IPS DF 4.7 (cell line): ENCODE measurements at regions not wholly inside any gene's neighbourhood (a gene's known extent, or its start where the extent isn't known, plus 50 kb on each side); places are given as distances from the start of the nearest gene placed in this dataset.
"Not testable (repeated sequence)": the region's sequence is repeated elsewhere in the genome, so short reads cannot be mapped to it uniquely, and the experiment has no call there.

Experiments
- DNase-seq: peaks from one replicate; pipeline ENCODE4 v3.0.0-alpha.2; 2013; ENCODE audit warnings: low spot score; ENCODE audit errors: extremely low read depth

DNA sequence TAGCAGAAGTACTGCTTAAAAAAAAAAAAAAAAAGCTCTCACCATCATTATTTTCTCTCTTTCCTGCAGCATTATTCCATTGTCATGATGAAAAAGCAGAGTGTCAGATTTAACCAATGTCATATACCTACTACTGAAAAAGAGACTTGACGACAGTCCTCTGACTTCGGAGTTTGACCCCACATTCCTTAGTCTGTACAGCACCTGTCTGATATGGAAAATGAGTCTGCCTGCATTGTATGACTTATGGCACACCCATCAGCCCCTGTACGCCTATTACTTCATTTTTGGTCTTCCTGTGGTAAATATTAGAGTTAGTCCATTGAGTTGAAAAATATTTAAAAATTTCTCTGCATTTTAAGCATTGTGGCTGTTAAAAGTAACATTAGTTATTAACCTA, 54.5 kb upstream of the NOX4 start:
- no peak for DNase-seq

DNA sequence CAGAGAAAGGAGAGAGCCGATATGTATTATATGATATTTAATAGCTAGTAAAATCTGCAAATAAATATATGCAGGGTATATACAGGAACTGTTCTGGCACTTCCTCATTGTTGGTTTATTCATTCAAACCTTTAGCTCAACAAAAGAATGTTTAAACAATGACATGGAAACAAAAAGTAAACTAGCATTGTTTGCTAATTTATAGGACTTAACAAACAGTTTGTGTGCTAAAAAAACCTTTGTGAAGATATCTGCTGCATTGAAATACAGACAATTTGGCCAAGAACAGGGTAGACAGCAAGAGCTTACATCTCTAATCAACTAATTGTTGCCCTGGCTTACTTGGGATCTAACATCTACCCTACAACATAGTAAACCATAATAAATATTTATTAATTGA, 64.6 kb upstream of the NOX4 start:
- DNase-seq, result not testable (repeated sequence)

DNA sequence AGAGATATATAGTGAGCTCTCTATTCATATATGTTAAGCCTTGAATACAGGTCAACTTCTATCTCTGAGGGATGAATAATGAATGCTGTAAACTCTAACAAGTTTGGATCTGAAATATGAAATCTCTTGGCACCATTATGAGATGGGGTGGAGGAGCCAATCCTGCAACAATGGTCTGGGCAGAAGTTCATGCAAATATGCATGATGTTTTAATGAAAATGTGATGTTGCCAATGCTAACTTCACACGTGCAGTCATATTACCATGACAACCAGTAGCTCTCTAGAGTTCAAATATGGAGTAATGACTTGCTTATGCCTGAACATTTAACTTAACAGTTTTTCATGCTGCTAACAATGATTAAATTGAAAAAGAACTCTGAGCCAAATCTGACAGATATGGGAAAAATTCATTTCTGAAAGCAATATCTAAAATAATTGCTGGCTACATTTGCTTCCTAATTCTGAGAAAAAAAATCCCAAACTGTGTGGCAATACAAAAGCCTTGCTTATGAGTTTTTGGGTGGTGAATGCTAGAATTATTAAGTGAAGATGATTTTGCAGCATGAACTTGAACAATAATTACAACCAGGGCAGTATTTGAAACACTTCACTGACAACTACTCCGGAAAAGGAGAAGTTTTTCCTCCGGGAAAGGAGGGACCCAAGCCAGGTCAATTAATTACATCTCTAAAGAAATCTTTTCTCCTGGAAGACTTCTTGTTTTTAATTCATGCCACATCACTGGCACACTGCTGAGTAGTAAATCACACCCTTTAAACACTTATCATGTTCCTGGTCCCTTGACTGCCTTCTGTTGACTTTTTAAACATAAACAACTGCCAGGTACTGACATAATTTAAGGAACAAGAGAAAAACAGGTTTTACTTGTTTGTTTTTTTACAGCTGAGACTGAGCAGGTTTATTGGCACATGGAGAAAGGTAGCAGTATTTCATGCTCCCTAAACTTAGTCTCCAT, 65.8 kb upstream of the NOX4 start:
- DNase-seq, result not testable (repeated sequence)

DNA sequence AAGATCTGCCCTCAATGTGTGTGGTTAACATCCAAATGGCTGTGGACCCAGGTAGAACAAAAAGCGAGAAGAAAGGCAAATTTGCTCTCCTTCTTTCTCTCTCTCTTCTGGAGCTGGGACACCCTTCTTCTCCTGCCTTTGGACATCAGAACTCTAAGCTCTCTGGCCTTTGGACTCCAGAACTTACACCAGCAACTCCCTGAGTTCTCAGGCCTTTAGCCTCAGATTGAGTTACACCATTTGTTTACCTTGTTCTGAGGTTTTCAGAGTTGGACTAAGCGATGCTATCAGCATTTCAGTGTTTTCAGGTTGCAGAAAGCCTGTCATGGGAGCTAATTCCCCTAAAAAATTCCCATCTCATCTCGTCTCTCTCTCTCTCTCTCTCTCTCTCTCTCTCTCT, 69.4 kb upstream of the NOX4 start:
- DNase-seq, result not testable (repeated sequence)

DNA sequence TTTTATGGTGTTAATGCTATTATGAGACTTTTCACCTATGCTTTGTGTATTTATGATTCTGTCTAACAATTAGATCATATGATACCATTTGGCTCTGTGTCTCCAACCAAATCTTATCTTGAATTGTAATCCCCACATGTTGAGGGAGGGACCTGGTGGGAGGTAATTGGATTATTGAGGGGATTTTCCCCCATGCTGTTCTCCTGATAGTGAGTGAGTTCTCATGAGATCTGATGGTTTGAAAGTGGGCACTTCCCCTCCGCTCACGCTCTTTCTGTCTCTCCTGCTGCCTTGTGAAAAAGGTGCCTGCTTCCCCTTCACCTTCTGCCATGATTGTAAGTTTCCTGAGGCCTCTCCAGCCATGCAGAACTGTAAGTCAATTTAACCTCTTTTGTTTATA, 71.6 kb upstream of the NOX4 start:
- not testable (repeated sequence) for DNase-seq

DNA sequence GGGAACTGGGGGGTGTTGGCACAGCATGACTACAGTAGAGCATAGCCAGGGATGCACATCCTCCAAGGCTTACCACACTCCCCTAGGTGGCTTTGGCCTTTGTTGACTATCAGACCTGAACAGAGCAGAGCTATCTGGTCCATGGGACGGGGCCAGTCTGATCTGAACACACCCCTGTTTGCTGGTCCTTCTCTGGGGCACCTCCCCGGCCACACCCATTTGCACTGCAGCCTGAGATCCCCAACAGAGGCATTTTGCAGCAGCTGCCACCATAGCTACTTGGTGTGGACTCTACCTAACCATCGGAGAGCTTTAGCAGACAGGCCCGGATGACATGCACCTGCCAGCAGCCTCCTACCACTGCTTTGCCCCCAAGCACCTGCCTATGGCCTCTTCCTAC, 75.8 kb upstream of the NOX4 start:
- no peak for DNase-seq

DNA sequence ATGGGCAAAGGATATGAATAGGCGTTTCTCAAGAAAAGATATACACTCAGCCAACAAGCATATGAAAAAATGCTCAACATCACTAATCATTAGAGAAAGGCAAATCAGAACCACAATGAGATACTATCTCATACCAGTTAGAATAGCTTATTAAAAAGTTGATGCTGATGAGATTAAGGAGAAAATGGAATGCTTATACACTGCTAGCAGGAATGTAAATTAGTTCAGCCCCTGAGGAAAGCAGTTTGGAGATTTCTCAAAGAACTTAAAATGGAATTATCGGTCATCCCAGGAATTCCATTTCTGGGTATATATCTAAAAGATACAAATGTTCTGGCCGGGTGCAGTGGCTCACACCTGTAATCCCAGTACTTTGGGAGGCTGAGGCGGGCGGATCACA, 78.2 kb upstream of the NOX4 start:
- not testable (repeated sequence) for DNase-seq

DNA sequence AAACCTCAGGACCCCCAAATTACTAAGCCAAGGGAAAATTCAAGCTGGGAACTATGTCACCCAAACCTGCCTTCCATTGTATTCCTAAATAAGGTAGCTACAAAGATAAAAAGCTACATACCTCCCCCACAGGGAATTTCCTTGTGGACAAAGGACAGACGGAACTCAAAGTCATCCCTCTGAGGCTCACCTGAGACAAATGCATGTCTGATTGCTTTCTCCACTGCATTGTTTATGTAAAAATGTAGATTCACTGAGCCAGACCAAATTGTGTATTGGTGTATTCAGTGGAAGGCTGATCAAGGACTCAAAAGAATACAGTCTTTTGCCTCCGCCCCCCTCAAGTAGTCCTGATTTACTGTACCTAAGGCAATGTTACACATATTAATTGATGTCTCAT, 80.5 kb upstream of the NOX4 start:
- DNase-seq, result peak; percentile 82

DNA sequence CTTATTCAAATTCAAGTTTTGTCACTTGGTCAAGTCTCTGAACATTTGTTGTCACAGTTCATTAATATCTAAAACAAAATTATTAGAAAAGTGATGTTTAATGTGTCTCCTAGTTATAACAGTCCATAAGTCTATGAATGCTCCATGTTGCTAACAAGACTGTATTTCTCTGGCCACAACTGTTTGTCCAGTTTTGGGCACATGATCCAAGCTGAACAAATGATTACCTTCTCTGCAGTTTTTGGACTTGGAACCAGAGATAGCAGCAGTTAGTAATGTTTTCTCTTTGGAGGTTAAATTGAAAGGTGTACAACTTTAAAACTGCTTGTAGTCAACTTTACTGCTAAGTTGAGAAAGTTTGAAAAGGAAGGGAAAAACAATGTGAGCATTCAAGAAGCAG, 84.7 kb upstream of the NOX4 start:
- DNase-seq, result not testable (repeated sequence)

DNA sequence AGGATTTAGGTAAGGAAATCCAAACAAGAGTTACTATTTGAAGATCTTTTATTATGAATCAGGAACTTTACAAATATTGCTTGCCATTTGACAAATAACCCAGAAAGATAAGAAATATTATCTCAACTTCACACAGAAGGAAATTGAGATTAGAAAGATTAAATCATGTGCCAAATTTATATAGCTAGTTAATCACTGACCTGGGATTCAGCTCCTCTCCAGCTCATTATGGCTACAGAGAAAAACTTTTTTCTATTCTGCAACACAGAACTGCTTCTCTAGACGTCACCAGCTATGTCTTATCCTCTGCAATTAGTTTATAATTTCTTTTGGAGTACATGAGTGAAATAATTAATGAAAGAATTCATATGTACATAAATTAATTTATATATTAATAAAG, 86.3 kb upstream of the NOX4 start:
- not testable (repeated sequence) for DNase-seq

DNA sequence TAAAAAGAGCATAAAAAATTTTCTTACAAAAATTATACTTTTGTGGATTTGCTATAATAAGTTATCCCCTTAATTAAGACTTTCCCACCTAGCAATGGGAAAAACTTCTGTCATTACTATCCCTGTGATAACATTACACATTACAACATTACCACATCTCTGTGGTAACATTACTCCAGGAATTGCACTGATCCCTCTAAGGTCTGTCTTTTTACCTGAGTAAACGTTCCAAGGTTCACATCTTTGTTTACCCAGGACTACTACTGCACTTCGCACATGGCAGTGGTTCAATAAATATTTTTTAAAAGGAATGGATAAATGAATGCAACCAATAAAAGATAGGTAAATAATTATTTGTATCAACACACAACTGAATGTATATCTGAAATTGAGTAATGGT, 92.4 kb upstream of the NOX4 start:
- DNase-seq, result no peak

DNA sequence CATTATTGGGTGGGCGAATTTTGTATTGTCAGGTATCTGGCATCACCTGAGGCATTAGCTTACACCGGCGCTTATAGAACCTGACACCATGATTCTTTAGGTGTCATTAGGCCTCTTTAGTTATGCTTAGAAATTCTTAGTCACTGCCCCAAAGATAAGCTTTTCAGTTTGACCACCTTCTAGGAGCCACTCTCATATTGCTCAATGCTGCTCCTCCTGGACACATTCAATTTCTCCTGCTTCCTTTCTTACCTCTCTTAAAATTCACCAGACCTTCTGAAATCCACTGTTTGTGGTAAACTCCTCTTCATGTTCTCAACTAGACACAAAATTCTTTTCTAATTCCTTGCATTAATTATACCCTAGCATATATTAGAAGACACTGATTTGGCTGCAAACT, 93.9 kb upstream of the NOX4 start:
- not testable (repeated sequence) for DNase-seq

DNA sequence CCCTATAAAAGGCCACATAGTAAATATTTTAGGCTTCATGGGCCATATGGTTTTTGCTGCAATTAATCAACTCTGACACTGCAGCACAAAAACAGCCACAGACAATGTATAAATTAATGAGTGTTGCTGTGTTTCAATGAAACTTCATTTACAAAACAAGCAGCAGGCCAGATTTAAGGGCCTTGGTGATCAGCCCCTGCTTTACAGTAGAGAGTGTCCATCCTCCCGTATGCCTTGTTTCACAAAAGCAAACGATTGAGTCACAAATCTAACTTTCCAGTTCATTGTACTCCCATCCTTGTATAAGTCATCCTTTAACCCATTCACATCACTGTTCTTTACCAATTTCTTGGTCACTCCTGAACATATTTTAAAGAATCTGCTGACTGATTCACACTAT, 94.3 kb upstream of the NOX4 start:
- DNase-seq, result not testable (repeated sequence)

DNA sequence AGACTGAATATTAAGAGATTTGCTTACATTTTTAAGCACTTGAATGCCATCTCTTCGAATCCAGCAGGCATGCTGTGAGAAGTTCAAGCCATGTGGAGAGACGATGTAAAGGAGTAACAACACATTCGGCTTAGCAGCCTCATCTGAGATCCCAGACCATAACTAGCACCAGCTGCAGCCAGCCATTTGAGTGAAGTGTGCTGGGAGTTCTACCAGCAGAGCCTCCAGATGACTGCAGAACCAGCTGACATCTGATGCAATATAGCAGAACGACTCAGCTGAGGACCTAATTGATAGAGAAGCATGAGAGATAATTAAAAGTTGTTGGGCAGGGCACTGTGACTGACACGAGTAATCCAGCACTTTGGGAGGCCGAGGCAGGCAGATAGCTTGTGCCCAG, 98.2 kb upstream of the NOX4 start:
- not testable (repeated sequence) for DNase-seq

DNA sequence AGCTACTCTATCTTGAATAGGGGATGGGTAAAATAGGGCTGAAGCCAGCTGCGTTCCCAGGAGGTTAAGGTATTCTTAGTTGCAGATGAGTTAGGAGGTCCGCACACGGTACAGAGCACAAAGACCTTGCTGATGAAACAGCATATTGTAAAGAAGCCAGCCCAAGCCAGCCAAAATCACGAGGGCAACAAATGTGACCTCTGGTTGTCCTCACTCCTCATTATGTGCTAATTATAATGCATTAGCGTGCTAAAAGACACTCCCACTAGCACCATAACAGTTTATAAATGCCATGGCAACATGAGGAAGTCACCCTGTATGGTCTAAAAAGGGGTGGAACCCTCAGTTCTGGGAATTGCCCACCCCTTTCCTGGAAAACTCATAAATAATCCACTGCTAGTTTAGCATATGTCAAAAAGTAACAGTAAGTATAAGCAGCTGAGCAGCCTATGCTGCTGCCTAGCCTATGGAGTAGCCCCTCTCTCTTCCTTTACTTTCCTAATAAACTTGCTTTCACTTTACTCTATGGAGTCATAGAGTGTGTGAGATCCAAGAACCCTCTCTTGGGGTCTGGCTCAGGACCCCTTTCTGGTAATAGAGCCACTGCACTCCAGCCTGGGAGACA, 98.9 kb upstream of the NOX4 start:
- DNase-seq, result not testable (repeated sequence)

DNA sequence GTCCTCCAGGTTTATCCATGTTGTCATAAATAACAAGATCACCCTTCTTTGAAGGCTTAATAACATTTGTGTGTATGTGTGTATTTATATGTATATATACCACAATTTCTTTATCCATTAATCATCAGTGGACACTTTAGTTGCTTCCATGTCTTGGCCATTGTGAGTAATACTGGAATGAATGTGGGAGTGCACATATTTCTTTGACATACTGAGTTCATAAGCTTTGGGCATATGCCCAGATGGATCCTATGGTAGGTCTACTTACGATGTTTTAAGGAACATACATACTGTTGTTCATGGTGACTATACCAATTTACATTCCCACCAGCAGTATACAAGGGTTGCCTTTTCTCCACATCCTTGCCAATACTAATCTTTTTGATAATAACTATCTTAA, 108.8 kb upstream of the TRIM77 start:
- not testable (repeated sequence) for DNase-seq

DNA sequence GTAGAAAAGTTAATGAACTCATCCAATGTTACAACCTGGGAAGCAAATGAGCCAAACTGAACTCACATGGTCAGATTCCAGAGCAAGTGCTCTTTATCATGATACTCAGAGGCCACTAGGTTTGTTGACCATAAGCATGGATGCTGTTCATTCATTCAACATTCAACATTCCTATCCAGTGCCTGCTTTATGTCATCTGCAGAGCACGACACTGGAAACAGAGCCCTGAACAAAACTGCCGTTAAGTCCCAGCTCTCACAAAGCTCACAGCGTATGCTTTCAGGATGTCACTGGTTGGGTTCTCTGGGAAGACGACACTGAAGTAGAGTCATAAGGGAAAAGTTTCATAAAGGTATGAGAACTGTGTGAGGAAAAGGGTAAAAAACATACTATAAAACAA, 105.8 kb upstream of the TRIM77 start:
- DNase-seq, result no peak

DNA sequence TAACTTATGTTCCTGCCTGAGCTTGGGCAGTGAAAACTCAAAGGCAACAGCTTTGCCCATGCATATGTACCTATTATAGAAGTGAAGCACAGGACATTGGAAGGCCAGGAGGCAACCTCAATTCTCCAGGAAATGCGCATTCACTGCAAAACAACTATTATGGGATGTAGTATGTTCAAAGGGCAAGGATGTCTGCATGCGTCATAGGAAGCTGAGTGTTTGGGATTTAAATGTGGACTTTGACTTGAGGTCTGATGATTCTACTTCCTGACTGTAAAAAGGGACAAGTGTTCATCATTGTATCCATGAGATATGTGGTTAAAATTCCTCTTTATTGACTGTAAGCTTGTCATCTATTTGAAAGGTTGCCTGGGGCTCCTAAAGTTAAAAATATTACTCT, 103.3 kb upstream of the TRIM77 start:
- DNase-seq, result not testable (repeated sequence)

DNA sequence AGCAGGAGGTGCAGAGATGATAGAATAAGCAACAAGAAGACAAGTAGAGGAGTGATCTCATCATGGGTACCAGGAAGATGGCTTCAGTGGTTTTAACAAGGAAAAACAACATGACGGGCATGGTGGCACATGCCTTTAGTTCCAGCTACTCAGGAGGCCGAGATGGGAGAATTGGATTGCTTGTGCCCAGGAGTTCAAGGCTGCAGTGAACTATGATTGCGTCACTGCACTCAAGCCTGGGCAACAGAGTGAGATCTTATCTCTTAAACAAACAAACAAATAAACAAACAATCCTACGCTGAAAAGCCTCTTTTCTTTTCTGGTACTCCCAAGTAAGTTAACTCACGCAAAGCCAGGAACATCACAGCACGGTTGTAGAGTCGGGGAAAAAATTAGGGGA, 102.6 kb upstream of the TRIM77 start:
- DNase-seq, result not testable (repeated sequence)

DNA sequence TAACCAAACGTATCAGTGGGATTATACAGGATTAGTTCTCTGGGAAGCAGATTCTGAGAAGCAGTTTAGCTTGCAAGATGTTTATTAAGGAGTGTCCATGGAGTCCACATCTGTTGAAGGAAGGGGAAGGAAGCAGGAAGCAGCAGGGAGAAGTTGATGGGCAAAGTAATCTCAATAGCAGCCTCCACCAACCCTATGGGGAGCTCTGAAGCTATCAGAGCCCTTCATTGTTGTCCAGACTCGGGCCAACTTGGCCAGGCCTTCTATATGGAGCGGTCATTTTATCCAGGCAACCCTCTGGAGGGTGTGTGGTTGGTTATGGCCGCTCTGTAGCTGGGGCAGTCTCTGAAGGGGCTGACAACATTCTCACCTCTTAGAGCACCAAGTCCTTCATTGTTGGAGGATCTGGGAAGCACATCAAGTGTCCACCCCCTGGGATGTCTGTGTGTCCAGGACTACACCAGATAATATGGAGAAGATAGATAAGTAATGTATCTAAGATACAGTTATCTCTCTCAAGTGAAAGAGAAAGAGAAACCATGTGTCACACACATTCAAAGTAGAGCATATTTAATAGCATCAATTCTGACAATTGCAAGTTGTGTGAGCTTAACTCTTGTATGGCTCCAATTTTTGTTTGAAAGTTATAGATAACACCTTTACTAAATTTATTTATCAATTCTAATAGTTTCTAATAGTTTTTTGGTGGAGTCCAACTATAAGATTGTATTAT, 101.7 kb upstream of the TRIM77 start:
- DNase-seq, result no peak

DNA sequence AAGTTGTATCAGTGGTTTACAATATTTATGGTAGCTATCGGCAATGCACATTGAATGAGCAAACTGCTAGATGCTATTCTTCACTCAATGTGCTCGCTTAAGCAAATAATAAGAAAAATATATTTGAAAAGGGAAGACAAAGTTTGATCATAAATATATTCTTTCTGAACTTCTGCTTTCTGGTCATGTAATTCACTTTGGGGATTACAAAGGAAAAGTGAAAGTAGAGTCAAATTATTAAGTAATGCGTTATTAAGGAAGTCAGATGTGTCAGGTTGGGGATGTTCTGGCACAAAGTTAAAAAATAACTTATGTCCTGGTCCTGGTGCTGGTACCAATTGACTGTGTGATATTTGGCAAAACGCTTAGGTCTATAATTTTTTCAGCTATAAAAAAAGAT, 98.0 kb upstream of the TRIM77 start:
- no peak for DNase-seq

DNA sequence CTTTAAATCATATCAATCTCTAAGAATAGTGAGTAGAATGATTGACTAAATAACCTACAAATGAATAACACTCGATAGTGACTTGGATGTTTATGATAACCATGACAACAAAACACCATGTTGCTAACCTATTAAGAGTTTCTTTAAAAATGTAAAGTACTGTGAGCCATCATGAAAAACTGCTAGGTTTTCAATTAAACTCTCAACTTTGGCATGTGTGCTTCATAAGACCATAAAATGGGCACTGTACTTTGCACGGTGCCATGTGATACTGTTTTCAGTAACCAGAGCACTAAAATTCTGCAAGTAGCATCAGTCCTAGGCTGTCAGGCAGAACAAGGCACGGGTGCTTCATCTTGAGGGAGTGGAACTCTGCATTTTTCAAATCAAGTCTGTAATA, 96.2 kb upstream of the TRIM77 start:
- DNase-seq, result no peak
